HepG2 (cell line): ENCODE measurements at regions not wholly inside any gene's neighbourhood (a gene's known extent, or its start where the extent isn't known, plus 50 kb on each side); places are given as distances from the start of the nearest gene placed in this dataset.

ENCODE experiments used
- FOXP1 ChIP-seq, 2 experiments: fragments of 450-650 bp in 1 of 2; IDR thresholded peaks; 2 replicates each; pipeline ENCODE4 v1.6.1; 2017 to 2018; ENCODE audit warnings: antibody characterized with exemption in 1 of 2
- GPN1 ChIP-seq: sonication (generic); formaldehyde crosslinking; IDR thresholded peaks from 2 replicates; pipeline ENCODE4 v1.5.1; 2020; ENCODE audit warnings: missing genetic modification reagents, borderline replicate concordance
- PCBP2 ChIP-seq: fragments of 200-400 bp; formaldehyde crosslinking; optimal IDR thresholded peaks from 2 replicates; pipeline ENCODE3; 2018; ENCODE audit warnings: low read length, low read depth; ENCODE audit not compliant: poor library complexity, severe bottlenecking
- RARG ChIP-seq: sonication (generic); formaldehyde crosslinking; IDR thresholded peaks from 2 replicates; pipeline ENCODE4 v1.4.0; 2020; ENCODE audit warnings: low read depth, mild to moderate bottlenecking, missing genetic modification reagents
- RXRB ChIP-seq: IDR thresholded peaks from 2 replicates; pipeline ENCODE4 v1.6.1; 2016; ENCODE audit warnings: borderline replicate concordance, missing genetic modification reagents, missing compliant biosample characterization
- ZBTB21 ChIP-seq: sonication (generic); formaldehyde crosslinking; IDR thresholded peaks from 2 replicates; pipeline ENCODE4 v1.4.0; 2020; ENCODE audit warnings: missing genetic modification reagents
- ZBTB49 ChIP-seq: sonication (generic); formaldehyde crosslinking; IDR thresholded peaks from 2 replicates; pipeline ENCODE4 v1.4.0; 2020; ENCODE audit warnings: missing genetic modification reagents, borderline replicate concordance
- ZMAT3 ChIP-seq: sonication (generic); formaldehyde crosslinking; conservative IDR thresholded peaks from 2 replicates; pipeline ENCODE4 v1.7.0; 2021; ENCODE audit warnings: missing genetic modification reagents
- ZNF230 ChIP-seq: sonication (generic); formaldehyde crosslinking; IDR thresholded peaks from 2 replicates; pipeline ENCODE4 v1.4.0; 2020; ENCODE audit warnings: mild to moderate bottlenecking, missing genetic modification reagents
- ZNF256 ChIP-seq: sonication (generic); formaldehyde crosslinking; conservative IDR thresholded peaks from 2 replicates; pipeline ENCODE4 v1.4.0; 2020; ENCODE audit warnings: missing genetic modification reagents
- ZNF281 ChIP-seq: sonication (generic); formaldehyde crosslinking; IDR thresholded peaks from 2 replicates; pipeline ENCODE4 v1.4.0; 2020; ENCODE audit warnings: missing genetic modification reagents, borderline replicate concordance
- ZNF574 ChIP-seq: sonication (generic); formaldehyde crosslinking; IDR thresholded peaks from 2 replicates; pipeline ENCODE4 v1.4.0; 2020; ENCODE audit warnings: missing genetic modification reagents
- ZNF639 ChIP-seq: conservative IDR thresholded peaks from 2 replicates; pipeline ENCODE4 v1.6.1; 2018; ENCODE audit warnings: missing genetic modification reagents
- ZNF878 ChIP-seq: sonication (generic); formaldehyde crosslinking; IDR thresholded peaks from 2 replicates; pipeline ENCODE4 v1.8.1; 2023; ENCODE audit warnings: mild to moderate bottlenecking, missing genetic modification reagents, moderate library complexity
- TF ChIP-seq, protein P1 (sequence below): sonication (generic); formaldehyde crosslinking; IDR thresholded peaks from 2 replicates; pipeline ENCODE4 v1.8.1; 2023; ENCODE audit warnings: missing genetic modification reagents, mild to moderate bottlenecking, borderline replicate concordance
- TF ChIP-seq, protein P2 (sequence below): sonication (generic); formaldehyde crosslinking; IDR thresholded peaks from 2 replicates; pipeline ENCODE4 v1.5.0; 2020; ENCODE audit warnings: missing genetic modification reagents, mild to moderate bottlenecking, borderline replicate concordance
- TF ChIP-seq, protein P3 (sequence below): IDR thresholded peaks from 2 replicates; pipeline ENCODE4 v1.6.1; 2016; ENCODE audit warnings: low read depth

DNA sequence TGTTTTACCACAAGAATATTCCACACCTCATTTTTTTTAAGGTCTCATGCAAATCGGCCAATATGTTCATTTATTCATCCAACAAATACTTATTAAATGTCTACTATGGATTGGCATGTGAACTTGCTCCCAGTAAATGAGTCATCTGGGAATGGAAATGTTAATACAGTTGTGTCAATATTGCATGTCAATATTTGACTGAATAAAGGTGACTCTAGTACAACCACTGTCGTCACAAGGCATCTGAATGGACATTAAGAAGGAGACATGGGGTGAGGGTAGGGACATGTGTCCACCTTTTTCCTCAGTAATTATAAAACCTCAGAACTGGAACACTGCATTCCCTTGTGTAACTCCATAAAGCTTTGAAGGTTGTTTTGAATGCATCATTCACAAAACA, 365.4 kb downstream of the ADCYAP1 start (continued):
- TF ChIP-seq ZBTB49 (CRISPR knock-in tag) (no peak), ZNF281 (CRISPR knock-in tag) (no peak), ZNF256 (no peak), ZNF639 (CRISPR knock-in tag) (no peak), RARG (CRISPR knock-in tag) (no peak), ZNF574 (CRISPR knock-in tag) (no peak), ZNF878 (CRISPR knock-in tag) (no peak), GPN1 (CRISPR knock-in tag) (no peak), PCBP2 (no peak), FOXP1 (IDR thresholded peaks at IDR 0.05) (no peak), FOXP1 (CRISPR knock-in tag; IDR thresholded peaks at IDR 0.05) (peak; percentile 39; the same call in 1 of the 2 replicates), ZNF230 (no peak), RXRB (CRISPR knock-in tag) (peak; percentile 64; the same call in 1 of the 2 replicates), ZMAT3 (CRISPR knock-in tag) (no peak), ZBTB21 (CRISPR knock-in tag) (0 out of 2 replicates have a peak, but pooled peaks have one; percentile 23)
- TF ChIP-seq, protein P1, sequence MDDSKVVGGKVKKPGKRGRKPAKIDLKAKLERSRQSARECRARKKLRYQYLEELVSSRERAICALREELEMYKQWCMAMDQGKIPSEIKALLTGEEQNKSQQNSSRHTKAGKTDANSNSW (CRISPR knock-in tag) = no peak
- TF ChIP-seq, protein P2, sequence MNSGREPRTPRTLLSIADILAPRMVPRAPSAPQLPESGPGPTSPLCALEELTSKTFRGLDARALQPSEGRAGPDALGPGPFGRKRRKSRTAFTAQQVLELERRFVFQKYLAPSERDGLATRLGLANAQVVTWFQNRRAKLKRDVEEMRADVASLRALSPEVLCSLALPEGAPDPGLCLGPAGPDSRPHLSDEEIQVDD (CRISPR knock-in tag) = no peak
- TF ChIP-seq, protein P3, sequence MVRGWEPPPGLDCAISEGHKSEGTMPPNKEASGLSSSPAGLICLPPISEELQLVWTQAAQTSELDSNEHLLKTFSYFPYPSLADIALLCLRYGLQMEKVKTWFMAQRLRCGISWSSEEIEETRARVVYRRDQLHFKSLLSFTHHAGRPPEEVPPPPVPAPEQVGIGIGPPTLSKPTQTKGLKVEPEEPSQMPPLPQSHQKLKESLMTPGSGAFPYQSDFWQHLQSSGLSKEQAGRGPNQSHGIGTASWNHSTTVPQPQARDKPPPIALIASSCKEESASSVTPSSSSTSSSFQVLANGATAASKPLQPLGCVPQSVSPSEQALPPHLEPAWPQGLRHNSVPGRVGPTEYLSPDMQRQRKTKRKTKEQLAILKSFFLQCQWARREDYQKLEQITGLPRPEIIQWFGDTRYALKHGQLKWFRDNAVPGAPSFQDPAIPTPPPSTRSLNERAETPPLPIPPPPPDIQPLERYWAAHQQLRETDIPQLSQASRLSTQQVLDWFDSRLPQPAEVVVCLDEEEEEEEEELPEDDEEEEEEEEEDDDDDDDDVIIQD (CRISPR knock-in tag) = peak; percentile 26; the same call in 1 of the 2 replicates
